CD4-positive, alpha-beta T cell (primary cell): ENCODE measurements at regions not wholly inside any gene's neighbourhood (a gene's known extent, or its start where the extent isn't known, plus 50 kb on each side); places are given as distances from the start of the nearest gene placed in this dataset.

Experiments used
- ATAC-seq: fragments of 200-7000 bp; cut with Tn5 transposase; one replicate; pipeline ENCODE4 v1.10.0; 2022; ENCODE audit warnings: mild to moderate bottlenecking; ENCODE audit not compliant: poor library complexity
- CTCF ChIA-PET: fragments of 350-600 bp; sonication (Branson Sonifier 250); formaldehyde crosslinking; loops from one replicate; lab custom pipeline; 2021; ENCODE audit warnings: antibody characterized with exemption, inconsistent platforms; lab: Charles Lee
- POLR2A ChIA-PET: fragments of 350-600 bp; sonication (Branson Sonifier 250); formaldehyde crosslinking; loops from one replicate; lab custom pipeline; 2021; ENCODE audit warnings: antibody characterized with exemption, inconsistent platforms; lab: Charles Lee
- DNase-seq, 14 experiments: peaks; one replicate each; pipeline ENCODE4 v3.0.0-alpha.2; 2013 to 2020; ENCODE audit warnings: mixed read lengths in 2 of 14
- H3K27ac ChIP-seq, 2 donors: one replicate each; pipeline versions ENCODE4 v1.5.1 to v1.7.0; 2013; ENCODE audit warnings: low read length in 2 of 2, low read depth in 1 of 2, mild to moderate bottlenecking in 1 of 2
- H3K27me3 ChIP-seq, 2 experiments: 1 replicate in 1 of 2; 2 replicates in 1 of 2; pipeline versions ENCODE4 v1.6.1 to v1.7.0; 2013; ENCODE audit warnings: low read length in 2 of 2, control low read depth in 1 of 2, mild to moderate bottlenecking in 1 of 2, moderate library complexity in 1 of 2; ENCODE audit not compliant: insufficient read depth in 2 of 2, control insufficient read depth in 1 of 2
- H3K36me3 ChIP-seq: one replicate; pipeline ENCODE4 v1.6.1; 2013; ENCODE audit warnings: low read length, control low read depth; ENCODE audit not compliant: insufficient read depth
- H3K4me1 ChIP-seq: one replicate; pipeline ENCODE4 v1.6.1; 2013; ENCODE audit warnings: low read length, control low read depth; ENCODE audit not compliant: insufficient read depth
- H3K4me3 ChIP-seq: one replicate; pipeline ENCODE4 v1.5.1; 2013; ENCODE audit warnings: mild to moderate bottlenecking, low read length, moderate library complexity
- H3K9me3 ChIP-seq, 2 experiments: 1 replicate in 1 of 2; 2 replicates in 1 of 2; pipeline versions ENCODE4 v1.6.1 to v1.7.0; 2013; ENCODE audit warnings: low read length in 2 of 2, mild to moderate bottlenecking in 2 of 2, control low read depth in 1 of 2, moderate library complexity in 1 of 2; ENCODE audit not compliant: control insufficient read depth in 1 of 2, insufficient read depth in 1 of 2
- H3K27ac Mint-ChIP-seq: one replicate; pipeline ENCODE4 v1.8.0; 2020; ENCODE audit warnings: mixed read lengths
- H3K27me3 Mint-ChIP-seq: one replicate; pipeline ENCODE4 v1.8.0; 2021; ENCODE audit warnings: mixed read lengths
- H3K36me3 Mint-ChIP-seq: one replicate; pipeline ENCODE4 v1.8.0; 2021; ENCODE audit warnings: low read depth, mixed read lengths
- H3K4me1 Mint-ChIP-seq: one replicate; pipeline ENCODE4 v1.8.0; 2021; ENCODE audit warnings: low read depth, mixed read lengths
- H3K4me3 Mint-ChIP-seq: one replicate; pipeline ENCODE4 v1.8.0; 2020; ENCODE audit warnings: mild to moderate bottlenecking, mixed read lengths
- H3K9me3 Mint-ChIP-seq: one replicate; pipeline ENCODE4 v1.8.0; 2020; ENCODE audit warnings: mixed read lengths
- CTCF ChIP-seq: fragments of 200-600 bp; IDR thresholded peaks from one replicate; pipeline ENCODE4 v1.8.0; 2022; ENCODE audit warnings: antibody characterized with exemption, mild to moderate bottlenecking
- intact Hi-C, 2 experiments: fragments of 100-400 bp; cut with DNase I in 1 of 2; cut with micrococcal nuclease in 1 of 2; formaldehyde crosslinking; loops; one replicate each; pipeline versions ENCODE4 v1.15.1 to v1.9.0; 2023 to 2025; cut with DNase I, micrococcal nuclease

GRCh38 chr10:3691482-3691881 lies 93.5 kb downstream of the KLF6 start:
- intact Hi-C loops, result no loop called here
- ChIA-PET POLR2A (no interaction called here), CTCF (no interaction called here)
- H3K4me3 ChIP-seq, result no peak overlapping the region
- no peaks in the 10 kb centered on the region for H3K27me3 ChIP-seq
- no peak overlapping the region for H3K27ac ChIP-seq
- no peak for ATAC-seq
- H3K36me3 ChIP-seq, result no peaks in the 10 kb centered on the region
- H3K4me3 Mint-ChIP-seq, result no peak overlapping the region
- H3K4me1 Mint-ChIP-seq, result no peaks in the 10 kb centered on the region
- no peak for DNase-seq
- no peaks in the 10 kb centered on the region for H3K27me3 Mint-ChIP-seq
- no peaks in the 10 kb centered on the region for H3K9me3 ChIP-seq
- no peaks in the 10 kb centered on the region for H3K9me3 Mint-ChIP-seq
- no peak for TF ChIP-seq CTCF
- no peaks in the 10 kb centered on the region for H3K36me3 Mint-ChIP-seq
- no peak overlapping the region for H3K27ac Mint-ChIP-seq
- H3K4me1 ChIP-seq, result no peaks in the 10 kb centered on the region

GRCh38 chr10:3689871-3690510 lies 95.0 kb downstream of the KLF6 start:
- no peak for ATAC-seq
- Mint-ChIP-seq H3K36me3 (no peaks in the 10 kb centered on the region), H3K27ac (no peak overlapping the region), H3K27me3 (no peaks in the 10 kb centered on the region), H3K4me3 (no peak overlapping the region), H3K4me1 (no peaks in the 10 kb centered on the region), H3K9me3 (no peaks in the 10 kb centered on the region)
- no peak for DNase-seq
- ChIA-PET CTCF (interaction anchor here (1.6 kb wide), 1 partner anchor 11 kb away, joined by 3 read pairs; no protein-coding TSS in a partner anchor), POLR2A (no interaction called here)
- Histone ChIP-seq H3K27ac (no peak overlapping the region), H3K36me3 (no peaks in the 10 kb centered on the region), H3K4me3 (no peak overlapping the region), H3K27me3 (no peaks in the 10 kb centered on the region), H3K9me3 (no peaks in the 10 kb centered on the region), H3K4me1 (no peaks in the 10 kb centered on the region)
- intact Hi-C loops, result no loop called here
- no peak for TF ChIP-seq CTCF

GRCh38 chr10:3687510-3688081 lies 97.4 kb downstream of the KLF6 start:
- H3K4me1 ChIP-seq, result no peaks in the 10 kb centered on the region
- Mint-ChIP-seq H3K4me3 (no peak overlapping the region), H3K27me3 (no peaks in the 10 kb centered on the region), H3K9me3 (no peaks in the 10 kb centered on the region), H3K27ac (no peak overlapping the region), H3K36me3 (no peaks in the 10 kb centered on the region), H3K4me1 (no peaks in the 10 kb centered on the region)
- H3K27me3 ChIP-seq, result no peaks in the 10 kb centered on the region
- DNase-seq (no peak), ATAC-seq (no peak)
- no peak overlapping the region for H3K4me3 ChIP-seq
- ChIA-PET CTCF (interaction anchor here (1.6 kb wide), 1 partner anchor 614 kb away, joined by 3 read pairs; no protein-coding TSS in a partner anchor), POLR2A (no interaction called here)
- TF ChIP-seq CTCF, result no peak
- no peak overlapping the region for H3K27ac ChIP-seq
- H3K36me3 ChIP-seq, result no peaks in the 10 kb centered on the region
- no peaks in the 10 kb centered on the region for H3K9me3 ChIP-seq
- intact Hi-C loops, result no loop called here
